ENCODE measurements at regions not wholly inside any gene's neighbourhood (a gene's known extent, or its start where the extent isn't known, plus 50 kb on each side); places are given as distances from the start of the nearest gene placed in this dataset.
"Not testable (repeated sequence)": the region's sequence is repeated elsewhere in the genome, so short reads cannot be mapped to it uniquely, and the experiment has no call there.

GRCh38 chr2:183476490-183476889 lies 352.2 kb downstream of the NUP35 start:
- H2AFZ ChIP-seq (ENCODE audit: low read length) = no peak overlapping the region

DNA sequence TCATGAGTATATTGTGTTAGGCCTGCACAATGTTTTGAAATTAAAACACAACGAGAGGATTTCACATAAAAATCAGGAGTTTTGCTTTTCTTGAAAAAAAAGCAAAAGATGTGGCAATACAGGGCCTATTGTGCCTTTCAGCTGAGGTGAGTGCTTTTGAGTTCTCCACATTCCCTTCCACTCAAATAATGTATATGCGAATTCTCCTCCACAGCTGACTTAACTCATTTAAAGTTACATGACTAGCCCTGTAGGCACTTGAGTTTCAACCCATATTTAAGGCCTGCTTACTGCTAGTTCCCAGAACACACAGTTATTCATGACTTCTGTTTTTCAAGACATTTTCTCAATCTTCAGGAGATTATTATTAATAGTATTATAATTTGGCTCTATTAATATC lies 353.1 kb downstream of the NUP35 start:
- Histone ChIP-seq H3K4me2 (ENCODE audit: low read length) (no peak overlapping the region), H2AFZ (ENCODE audit: low read length) (no peak overlapping the region), H3K4me3 (ENCODE audit: low read depth, low read length, poor library complexity, severe bottlenecking) (no peak overlapping the region), H3K27me3 (ENCODE audit: insufficient read depth, low read length) (no peaks in the 10 kb centered on the region), H3K27ac (ENCODE audit: low read depth, low read length, poor library complexity, severe bottlenecking) (no peak overlapping the region), H3K9ac (ENCODE audit: low read length) (no peak overlapping the region), H3K4me1 (ENCODE audit: insufficient read depth, low read length, severe bottlenecking) (no peaks in the 10 kb centered on the region), H3K79me2 (ENCODE audit: insufficient read depth, low read length) (no peaks in the 10 kb centered on the region), H3K9me3 (ENCODE audit: low read length) (no peaks in the 10 kb centered on the region), H3K9me2 (ENCODE audit: low read depth, low read length) (no peaks in the 10 kb centered on the region), H3F3A (ENCODE audit: insufficient read depth, low read length) (no peaks in the 10 kb centered on the region), H3K36me3 (ENCODE audit: insufficient read depth, low read length) (no peaks in the 10 kb centered on the region; the same call in 1 of the 2 replicates), H4K20me1 (ENCODE audit: insufficient read depth, low read length) (no peaks in the 10 kb centered on the region)
- TF ChIP-seq EZH2 (IDR thresholded peaks at IDR 0.05; ENCODE audit: borderline replicate concordance, low read length) = no peak
- TF ChIP-seq CTCF (IDR thresholded peaks at IDR 0.05; ENCODE audit: low read length) = no peak

More at GRCh38 chr2:183476490-183476889, 352.2 kb downstream of the NUP35 start:
- no peaks in the 10 kb centered on the region for H3K27me3 ChIP-seq (ENCODE audit: insufficient read depth, low read length)
- H3K9me3 ChIP-seq (ENCODE audit: low read length) = no peaks in the 10 kb centered on the region
- no peak overlapping the region for H3K4me2 ChIP-seq (ENCODE audit: low read length)
- no peaks in the 10 kb centered on the region for H3F3A ChIP-seq (ENCODE audit: insufficient read depth, low read length)
- H3K9ac ChIP-seq (ENCODE audit: low read length) = no peak overlapping the region
- H3K4me3 ChIP-seq (ENCODE audit: low read depth, low read length, poor library complexity, severe bottlenecking) = no peak overlapping the region
- H3K9me2 ChIP-seq (ENCODE audit: low read depth, low read length) = no peaks in the 10 kb centered on the region
- H3K27ac ChIP-seq (ENCODE audit: low read depth, low read length, poor library complexity, severe bottlenecking) = no peak overlapping the region
- no peaks in the 10 kb centered on the region for H4K20me1 ChIP-seq (ENCODE audit: insufficient read depth, low read length)
- no peaks in the 10 kb centered on the region for H3K4me1 ChIP-seq (ENCODE audit: insufficient read depth, low read length, severe bottlenecking)
- no peaks in the 10 kb centered on the region for H3K79me2 ChIP-seq (ENCODE audit: insufficient read depth, low read length)
- H3K36me3 ChIP-seq (ENCODE audit: insufficient read depth, low read length) = no peaks in the 10 kb centered on the region; the same call in 1 of the 2 replicates
- TF ChIP-seq CTCF (IDR thresholded peaks at IDR 0.05; ENCODE audit: low read length) (no peak), EZH2 (IDR thresholded peaks at IDR 0.05; ENCODE audit: borderline replicate concordance, low read length) (no peak)

- not testable (repeated sequence) for H3K36me3 ChIP-seq (ENCODE audit: insufficient read depth, low read length); H3K27me3 ChIP-seq (ENCODE audit: insufficient read depth, low read length); H3K9ac ChIP-seq (ENCODE audit: low read length); H3K79me2 ChIP-seq (ENCODE audit: insufficient read depth, low read length); H4K20me1 ChIP-seq (ENCODE audit: insufficient read depth, low read length); H3K4me1 ChIP-seq (ENCODE audit: insufficient read depth, low read length, severe bottlenecking); H3K9me2 ChIP-seq (ENCODE audit: low read depth, low read length); H3K4me3 ChIP-seq (ENCODE audit: low read depth, low read length, poor library complexity, severe bottlenecking); H2AFZ ChIP-seq (ENCODE audit: low read length); H3F3A ChIP-seq (ENCODE audit: insufficient read depth, low read length); H3K27ac ChIP-seq (ENCODE audit: low read depth, low read length, poor library complexity, severe bottlenecking); H3K4me2 ChIP-seq (ENCODE audit: low read length); H3K9me3 ChIP-seq (ENCODE audit: low read length)
Observed at GRCh38 chr2:183478941-183479595, 354.8 kb downstream of the NUP35 start.

DNA sequence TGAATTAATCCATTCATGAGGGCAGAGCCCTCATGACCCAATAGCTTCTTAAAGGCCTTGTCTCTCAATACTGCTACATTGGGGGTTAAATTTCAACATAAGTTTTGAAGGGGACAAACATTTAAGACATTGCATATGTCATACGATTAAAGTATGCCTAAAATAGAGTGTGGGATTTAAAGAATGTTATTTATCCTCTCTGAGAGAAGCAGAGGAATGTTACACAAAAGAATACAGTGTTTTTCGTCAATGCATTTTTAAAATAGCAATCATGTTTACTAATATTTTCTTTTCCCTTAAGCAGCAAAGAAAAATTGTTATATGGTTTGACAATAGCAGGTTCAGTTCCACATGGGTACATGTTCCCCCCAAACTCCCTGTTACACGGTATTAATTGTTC lies 363.1 kb downstream of the NUP35 start:
- no peak overlapping the region for H2AFZ ChIP-seq (ENCODE audit: low read length)
- no peak overlapping the region for H3K27ac ChIP-seq (ENCODE audit: low read depth, low read length, poor library complexity, severe bottlenecking)
- no peaks in the 10 kb centered on the region for H3K9me3 ChIP-seq (ENCODE audit: low read length)
- no peaks in the 10 kb centered on the region for H3K27me3 ChIP-seq (ENCODE audit: insufficient read depth, low read length)
- no peaks in the 10 kb centered on the region for H3K9me2 ChIP-seq (ENCODE audit: low read depth, low read length)
- no peak for TF ChIP-seq CTCF (IDR thresholded peaks at IDR 0.05; ENCODE audit: low read length)
- no peak for TF ChIP-seq EZH2 (IDR thresholded peaks at IDR 0.05; ENCODE audit: borderline replicate concordance, low read length)
- H3K4me1 ChIP-seq (ENCODE audit: insufficient read depth, low read length, severe bottlenecking) = peaks cover 19% of the 10 kb centered on the region
- H4K20me1 ChIP-seq (ENCODE audit: insufficient read depth, low read length) = no peaks in the 10 kb centered on the region
- no peak overlapping the region for H3K4me3 ChIP-seq (ENCODE audit: low read depth, low read length, poor library complexity, severe bottlenecking)
- H3K4me2 ChIP-seq (ENCODE audit: low read length) = no peak overlapping the region
- H3K36me3 ChIP-seq (ENCODE audit: insufficient read depth, low read length) = no peaks in the 10 kb centered on the region
- H3K9ac ChIP-seq (ENCODE audit: low read length) = no peak overlapping the region
- no peaks in the 10 kb centered on the region for H3K79me2 ChIP-seq (ENCODE audit: insufficient read depth, low read length)
- no peaks in the 10 kb centered on the region for H3F3A ChIP-seq (ENCODE audit: insufficient read depth, low read length)

All from OCI-LY1 (cell line).